Mesenchymal stem cell (in vitro differentiated cells and primary cell): ENCODE measurements at regions not wholly inside any gene's neighbourhood (a gene's known extent, or its start where the extent isn't known, plus 50 kb on each side); places are given as distances from the start of the nearest gene placed in this dataset.

Experiments
- DNase-seq: peaks from one replicate; pipeline ENCODE4 v3.0.0-alpha.2; 2013
- H2AFZ ChIP-seq: one replicate; pipeline ENCODE4 v1.6.1; 2013; ENCODE audit warnings: low read depth, mild to moderate bottlenecking, control low read depth, inconsistent platforms, low read length, moderate library complexity
- H2AK5ac ChIP-seq: 2 replicates; pipeline ENCODE4 v1.6.1; 2013; ENCODE audit warnings: low read length, moderate library complexity, mild to moderate bottlenecking, inconsistent platforms; ENCODE audit not compliant: severe bottlenecking
- H2BK120ac ChIP-seq: one replicate; pipeline ENCODE4 v1.6.1; 2013; ENCODE audit warnings: low read depth, mild to moderate bottlenecking, inconsistent platforms, low read length, moderate library complexity
- H2BK12ac ChIP-seq, 2 experiments: one replicate each; pipeline ENCODE4 v1.6.1; 2013; ENCODE audit warnings: inconsistent platforms in 2 of 2, low read length in 2 of 2, mild to moderate bottlenecking in 2 of 2, moderate library complexity in 2 of 2, control low read depth in 1 of 2
- H2BK15ac ChIP-seq: one replicate; pipeline ENCODE4 v1.6.1; 2013; ENCODE audit warnings: mild to moderate bottlenecking, low read depth, inconsistent platforms; ENCODE audit not compliant: poor library complexity, severe bottlenecking
- H2BK5ac ChIP-seq: 2 replicates; pipeline ENCODE4 v1.6.1; 2013; ENCODE audit warnings: low read depth, mild to moderate bottlenecking, low read length, control low read depth, inconsistent platforms; ENCODE audit not compliant: poor library complexity, severe bottlenecking
- H3K14ac ChIP-seq, 2 experiments: one replicate each; pipeline ENCODE4 v1.6.1; 2013; ENCODE audit warnings: inconsistent platforms in 2 of 2, low read length in 2 of 2, control low read depth in 1 of 2, mild to moderate bottlenecking in 1 of 2, moderate library complexity in 1 of 2
- H3K18ac ChIP-seq, 2 experiments: one replicate each; pipeline ENCODE4 v1.6.1; 2013; ENCODE audit warnings: inconsistent platforms in 2 of 2, low read length in 2 of 2, control low read depth in 1 of 2, low read depth in 1 of 2, mild to moderate bottlenecking in 1 of 2
- H3K23ac ChIP-seq, 2 experiments: one replicate each; pipeline ENCODE4 v1.6.1; 2013; ENCODE audit warnings: inconsistent platforms in 2 of 2, low read length in 2 of 2, mild to moderate bottlenecking in 2 of 2, moderate library complexity in 2 of 2, control low read depth in 1 of 2
- H3K27ac ChIP-seq: 2 replicates; pipeline ENCODE4 v1.5.1; 2013; ENCODE audit warnings: mild to moderate bottlenecking, moderate library complexity, low read length, control low read depth, inconsistent platforms; ENCODE audit not compliant: poor library complexity, severe bottlenecking
- H3K27me3 ChIP-seq, 2 experiments: 2 replicates each; pipeline versions ENCODE4 v1.6.1 to v1.7.0; 2013; ENCODE audit warnings: low read length in 2 of 2, mild to moderate bottlenecking in 2 of 2, moderate library complexity in 2 of 2, control low read depth in 1 of 2, inconsistent platforms in 1 of 2; ENCODE audit not compliant: control insufficient read depth in 1 of 2, insufficient read depth in 1 of 2
- H3K36me3 ChIP-seq, 2 experiments: 2 replicates each; pipeline versions ENCODE4 v1.6.1 to v1.7.0; 2013; ENCODE audit warnings: low read length in 2 of 2, control low read depth in 1 of 2, inconsistent platforms in 1 of 2, low read depth in 1 of 2, mild to moderate bottlenecking in 1 of 2; ENCODE audit not compliant: insufficient read depth in 2 of 2, control insufficient read depth in 1 of 2
- H3K4ac ChIP-seq, 2 experiments: one replicate each; pipeline ENCODE4 v1.6.1; 2013; ENCODE audit warnings: inconsistent platforms in 2 of 2, low read length in 2 of 2, mild to moderate bottlenecking in 2 of 2, moderate library complexity in 2 of 2, control low read depth in 1 of 2, low read depth in 1 of 2
- H3K4me1 ChIP-seq: 2 replicates; pipeline ENCODE4 v1.6.1; 2013; ENCODE audit warnings: low read depth, low read length, control low read depth; ENCODE audit not compliant: control insufficient read depth, insufficient read depth
- H3K4me2 ChIP-seq: 2 replicates; pipeline ENCODE4 v1.6.1; 2013; ENCODE audit warnings: low read length, mild to moderate bottlenecking, inconsistent platforms; ENCODE audit not compliant: poor library complexity, severe bottlenecking
- H3K4me3 ChIP-seq, 2 experiments: 2 replicates each; pipeline versions ENCODE4 v1.5.1 to v1.7.0; 2013; ENCODE audit warnings: low read length in 2 of 2, mild to moderate bottlenecking in 2 of 2, control low read depth in 1 of 2, low read depth in 1 of 2; ENCODE audit not compliant: insufficient read depth in 1 of 2
- H3K79me1 ChIP-seq: replicated peaks from 2 replicates; pipeline ENCODE4 v1.6.1; 2013; ENCODE audit warnings: mild to moderate bottlenecking, control low read depth, low read length, inconsistent platforms; ENCODE audit not compliant: poor library complexity, severe bottlenecking
- H3K9ac ChIP-seq: 2 replicates; pipeline ENCODE4 v1.7.0; 2013; ENCODE audit warnings: mild to moderate bottlenecking, low read length, moderate library complexity
- H3K9me3 ChIP-seq: 2 replicates; pipeline ENCODE4 v1.7.0; 2013; ENCODE audit warnings: mild to moderate bottlenecking, low read length; ENCODE audit not compliant: control insufficient read depth
- H4K8ac ChIP-seq: one replicate; pipeline ENCODE4 v1.6.1; 2013; ENCODE audit warnings: inconsistent platforms, mild to moderate bottlenecking, low read length, moderate library complexity
- H4K91ac ChIP-seq: one replicate; pipeline ENCODE4 v1.6.1; 2013; ENCODE audit warnings: mild to moderate bottlenecking, low read length, inconsistent platforms
- WGBS: methylation state at CpG from one replicate; pipeline ENCODE4 v1.1.7; 2013; ENCODE audit warnings: mixed read lengths; 5-methylcytosine and 5-hydroxymethylcytosine counted together

- no peaks in the 10 kb centered on the region for H3K27me3 ChIP-seq
- no peak overlapping the region for H3K4me2 ChIP-seq
- no peak overlapping the region for H3K14ac ChIP-seq
- H4K91ac ChIP-seq: no peak overlapping the region
- H2BK5ac ChIP-seq: no peak overlapping the region
- DNase-seq: no peak
- H2AFZ ChIP-seq: no peak overlapping the region
- no peak overlapping the region for H3K4ac ChIP-seq
- no peak overlapping the region for H3K9ac ChIP-seq
- H3K23ac ChIP-seq: no peak overlapping the region
- H2AK5ac ChIP-seq: no peak overlapping the region
- WGBS: 82% methylated on average over 1 of the region's 1 CpG
- H2BK15ac ChIP-seq: no peak overlapping the region
- no peak overlapping the region for H3K18ac ChIP-seq
- H2BK12ac ChIP-seq: no peak overlapping the region
- H3K4me1 ChIP-seq: no peaks in the 10 kb centered on the region
- H3K9me3 ChIP-seq: no peaks in the 10 kb centered on the region
- H3K36me3 ChIP-seq: no peaks in the 10 kb centered on the region
- H3K79me1 ChIP-seq: no peaks in the 10 kb centered on the region
- H3K27ac ChIP-seq: no peak overlapping the region
- H3K4me3 ChIP-seq: no peak overlapping the region
- no peak overlapping the region for H4K8ac ChIP-seq
- H2BK120ac ChIP-seq: no peak overlapping the region
These were observed 243.6 kb upstream of the NFE2L3 start for GRCh38 chr7:25908154-25908949.

DNA sequence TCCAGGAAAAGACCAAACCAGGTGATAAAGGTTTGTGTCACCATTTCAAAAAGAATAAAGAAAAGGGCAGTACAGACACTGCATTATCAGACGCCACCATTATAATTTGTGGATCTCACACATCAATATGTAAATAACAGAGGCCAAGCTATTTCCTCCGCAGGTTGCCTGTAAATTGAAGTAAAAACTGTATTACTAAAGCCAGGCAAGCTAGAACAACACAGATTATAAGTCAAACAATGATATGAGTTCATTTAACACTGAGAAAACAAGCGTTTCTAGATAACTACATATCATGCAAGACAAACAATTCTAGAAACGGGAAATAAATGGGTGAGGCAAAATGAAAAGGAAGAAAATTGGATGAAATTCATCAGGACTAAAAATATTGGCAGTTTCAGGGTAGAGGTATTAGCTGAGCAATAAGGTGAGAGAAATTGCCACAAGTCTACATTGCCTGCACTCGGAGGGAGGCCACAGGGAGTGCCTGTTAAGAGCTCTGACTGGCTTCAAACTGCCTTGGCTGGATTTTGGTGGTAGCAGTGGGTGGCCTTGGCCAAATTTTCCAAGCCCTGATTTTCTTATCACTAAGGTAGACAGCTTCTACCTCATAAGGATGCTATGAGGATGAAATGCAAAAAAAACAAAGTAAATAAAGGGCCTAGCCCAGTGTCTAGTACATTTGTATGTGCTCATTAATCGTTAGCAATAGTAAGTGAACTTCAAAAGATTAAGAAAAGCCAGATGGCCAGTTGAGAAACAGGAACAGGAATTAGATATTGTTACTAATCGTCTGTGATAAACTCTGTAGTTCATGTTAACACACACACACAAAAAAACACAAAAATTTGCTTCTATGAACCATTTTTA, 240.0 kb upstream of the NFE2L3 start:
- no peak overlapping the region for H2BK12ac ChIP-seq
- 79% methylated on average over 5 of the region's 7 CpGs for WGBS
- no peak overlapping the region for H3K4me3 ChIP-seq
- H3K9me3 ChIP-seq: no peaks in the 10 kb centered on the region
- H2AK5ac ChIP-seq: no peak overlapping the region
- no peak overlapping the region for H2AFZ ChIP-seq
- no peak overlapping the region for H3K9ac ChIP-seq
- no peak overlapping the region for H2BK15ac ChIP-seq
- H3K4ac ChIP-seq: no peak overlapping the region
- H3K27me3 ChIP-seq: peaks cover 10 to 12% of the 10 kb centered on the region in 2 experiments
- H3K14ac ChIP-seq: no peak overlapping the region
- DNase-seq: no peak
- H4K8ac ChIP-seq: no peak overlapping the region
- no peak overlapping the region for H3K4me2 ChIP-seq
- H3K36me3 ChIP-seq: no peaks in the 10 kb centered on the region
- no peak overlapping the region for H2BK120ac ChIP-seq
- no peak overlapping the region for H3K27ac ChIP-seq
- H4K91ac ChIP-seq: no peak overlapping the region
- H3K4me1 ChIP-seq: no peaks in the 10 kb centered on the region
- H3K79me1 ChIP-seq: no peaks in the 10 kb centered on the region
- H3K23ac ChIP-seq: no peak overlapping the region
- H3K18ac ChIP-seq: no peak overlapping the region
- H2BK5ac ChIP-seq: no peak overlapping the region

- no peak overlapping the region for H2AK5ac ChIP-seq
- H3K14ac ChIP-seq: no peak overlapping the region
- peaks cover 10 to 12% of the 10 kb centered on the region in 2 experiments for H3K27me3 ChIP-seq
- no peak overlapping the region for H2BK5ac ChIP-seq
- H3K9ac ChIP-seq: no peak overlapping the region
- no peak overlapping the region for H2BK120ac ChIP-seq
- H4K8ac ChIP-seq: no peak overlapping the region
- no peak overlapping the region for H4K91ac ChIP-seq
- peaks cover 15% of the 10 kb centered on the region for H3K9me3 ChIP-seq
- H3K27ac ChIP-seq: no peak overlapping the region
- H3K79me1 ChIP-seq: no peaks in the 10 kb centered on the region
- WGBS: 70% methylated on average over 1 of the region's 6 CpGs
- H2AFZ ChIP-seq: no peak overlapping the region
- no peak overlapping the region for H3K23ac ChIP-seq
- no peak for DNase-seq
- H3K4me3 ChIP-seq: no peak overlapping the region
- no peak overlapping the region for H3K4ac ChIP-seq
- no peak overlapping the region for H3K4me2 ChIP-seq
- no peak overlapping the region for H2BK15ac ChIP-seq
- no peaks in the 10 kb centered on the region for H3K4me1 ChIP-seq
- no peak overlapping the region for H2BK12ac ChIP-seq
- no peak overlapping the region for H3K18ac ChIP-seq
- no peaks in the 10 kb centered on the region for H3K36me3 ChIP-seq
These were observed 238.3 kb upstream of the NFE2L3 start for GRCh38 chr7:25913598-25914224.

GRCh38 chr7:25918731-25919130, 233.3 kb upstream of the NFE2L3 start:
- no peak overlapping the region for H3K18ac ChIP-seq
- no peak overlapping the region for H3K4me3 ChIP-seq
- H2BK12ac ChIP-seq: no peak overlapping the region
- H2AFZ ChIP-seq: no peak overlapping the region
- no peak for DNase-seq
- no peak overlapping the region for H3K23ac ChIP-seq
- H3K36me3 ChIP-seq: no peaks in the 10 kb centered on the region
- no peak overlapping the region for H3K9ac ChIP-seq
- H2BK120ac ChIP-seq: no peak overlapping the region
- no peak overlapping the region for H4K91ac ChIP-seq
- no peak overlapping the region for H2BK15ac ChIP-seq
- peaks cover 23% of the 10 kb centered on the region for H3K9me3 ChIP-seq
- no peaks in the 10 kb centered on the region for H3K79me1 ChIP-seq
- no peak overlapping the region for H4K8ac ChIP-seq
- no peak overlapping the region for H2BK5ac ChIP-seq
- H3K4me1 ChIP-seq: no peaks in the 10 kb centered on the region
- no peak overlapping the region for H3K27ac ChIP-seq
- H3K14ac ChIP-seq: no peak overlapping the region
- WGBS: 100% methylated on average over 1 of the region's 1 CpG
- no peak overlapping the region for H3K4me2 ChIP-seq
- no peak overlapping the region for H3K4ac ChIP-seq
- H3K27me3 ChIP-seq: peaks cover 10 to 12% of the 10 kb centered on the region in 2 experiments
- no peak overlapping the region for H2AK5ac ChIP-seq
